Thymus (tissue), 11 donors: ENCODE measurements at regions not wholly inside any gene's neighbourhood (a gene's known extent, or its start where the extent isn't known, plus 50 kb on each side); places are given as distances from the start of the nearest gene placed in this dataset.

Source experiments
- DNase-seq, 9 donors: peaks; one replicate each; pipeline ENCODE4 v3.0.0-alpha.2; 2013; ENCODE audit warnings: low spot score in 9 of 9, low read depth in 6 of 9, missing footprints in 1 of 9
- H3K27ac ChIP-seq, 2 donors: one replicate each; pipeline ENCODE4 v1.5.1; 2013; ENCODE audit warnings: control low read depth in 1 of 2, low read depth in 1 of 2, low read length in 1 of 2, mild to moderate bottlenecking in 1 of 2, moderate library complexity in 1 of 2
- H3K27me3 ChIP-seq, 2 donors: one replicate each; pipeline ENCODE4 v1.5.1; 2013; ENCODE audit warnings: low read length in 1 of 2; ENCODE audit not compliant: control insufficient read depth in 2 of 2, insufficient read depth in 1 of 2
- H3K36me3 ChIP-seq, 2 donors: one replicate each; pipeline ENCODE4 v1.5.1; 2013; ENCODE audit warnings: low read length in 1 of 2, mild to moderate bottlenecking in 1 of 2, moderate library complexity in 1 of 2; ENCODE audit not compliant: control insufficient read depth in 2 of 2, insufficient read depth in 2 of 2
- H3K4me1 ChIP-seq, 2 donors: one replicate each; pipeline ENCODE4 v1.5.1; 2013; ENCODE audit warnings: low read length in 2 of 2; ENCODE audit not compliant: control insufficient read depth in 2 of 2, insufficient read depth in 2 of 2
- H3K4me3 ChIP-seq, 2 donors: one replicate each; pipeline ENCODE4 v1.5.1; 2013; ENCODE audit warnings: low read length in 2 of 2, control low read depth in 1 of 2, mild to moderate bottlenecking in 1 of 2
- H3K9me3 ChIP-seq, 2 donors: one replicate each; pipeline ENCODE4 v1.5.1; 2013; ENCODE audit warnings: low read length in 1 of 2, mild to moderate bottlenecking in 1 of 2; ENCODE audit not compliant: control insufficient read depth in 2 of 2, insufficient read depth in 1 of 2
- WGBS: extraction: QIAGEN DNeasy Blood & Tissue Kit; methylation state at CpG from one replicate; pipeline ENCODE4 v1.1.7; 2013; 5-methylcytosine and 5-hydroxymethylcytosine counted together
- donor health status: healthy.

DNA sequence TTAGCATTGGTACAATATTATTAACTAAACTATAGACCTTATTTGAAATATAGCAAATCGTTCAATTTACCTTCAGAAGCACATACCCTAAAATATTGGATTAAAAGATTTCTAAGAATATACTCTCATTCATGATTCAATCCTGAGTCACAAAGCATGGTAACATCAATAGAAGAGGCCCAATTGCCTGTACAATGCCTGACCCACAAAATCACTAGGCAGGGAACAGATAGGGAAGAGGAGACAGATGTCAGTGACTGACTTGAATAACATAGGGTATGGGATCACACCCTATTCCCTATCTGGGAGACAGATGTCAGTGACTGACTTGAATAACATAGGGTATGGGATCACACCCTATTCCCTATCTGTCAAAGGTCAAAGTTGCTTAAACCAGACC lies 611.6 kb upstream of the VRK2 start:
- WGBS = 96% methylated on average over 1 of the region's 1 CpG
- H3K9me3 ChIP-seq = no peaks in the 10 kb centered on the region
- H3K36me3 ChIP-seq = no peaks in the 10 kb centered on the region
- no peaks in the 10 kb centered on the region for H3K27me3 ChIP-seq
- H3K4me1 ChIP-seq = no peaks in the 10 kb centered on the region
- H3K27ac ChIP-seq = no peak overlapping the region
- DNase-seq = no peak
- H3K4me3 ChIP-seq = no peak overlapping the region

GRCh38 chr2:57437077-57437476 lies 609.5 kb upstream of the VRK2 start:
- H3K4me1 ChIP-seq = no peaks in the 10 kb centered on the region
- H3K36me3 ChIP-seq = no peaks in the 10 kb centered on the region
- 49% methylated on average over 1 of the region's 1 CpG for WGBS
- no peak overlapping the region for H3K4me3 ChIP-seq
- H3K27ac ChIP-seq = no peak overlapping the region
- DNase-seq = no peak
- no peaks in the 10 kb centered on the region for H3K27me3 ChIP-seq
- H3K9me3 ChIP-seq = no peaks in the 10 kb centered on the region

DNA sequence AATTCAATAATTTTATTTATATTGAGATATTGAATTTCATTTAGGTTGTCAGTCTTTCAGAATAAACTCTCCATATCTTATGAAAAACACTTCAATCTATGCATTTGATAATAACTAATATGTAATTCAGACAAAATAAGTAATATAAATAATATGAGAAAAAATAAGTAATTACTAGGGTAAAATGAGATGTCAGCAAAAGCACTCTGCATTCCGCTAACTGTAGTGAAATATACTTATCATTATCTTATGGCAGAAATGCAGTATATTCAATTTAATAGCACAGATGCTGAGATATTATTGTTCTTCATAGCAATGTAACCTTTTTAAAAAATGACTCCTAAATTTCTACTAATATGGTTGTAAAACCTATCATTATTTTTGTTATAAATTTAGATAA lies 606.2 kb upstream of the VRK2 start:
- Histone ChIP-seq H3K9me3 (no peaks in the 10 kb centered on the region), H3K27me3 (no peaks in the 10 kb centered on the region), H3K27ac (no peak overlapping the region), H3K4me3 (no peak overlapping the region), H3K4me1 (no peaks in the 10 kb centered on the region), H3K36me3 (no peaks in the 10 kb centered on the region)
- WGBS = 95% methylated on average over 1 of the region's 1 CpG
- no peak for DNase-seq

- Histone ChIP-seq H3K27ac (no peak overlapping the region), H3K9me3 (no peaks in the 10 kb centered on the region), H3K27me3 (no peaks in the 10 kb centered on the region), H3K4me1 (no peaks in the 10 kb centered on the region), H3K4me3 (no peak overlapping the region), H3K36me3 (no peaks in the 10 kb centered on the region)
- DNase-seq = no peak
- 93% methylated on average over 2 of the region's 2 CpGs for WGBS
Observed at GRCh38 chr2:57443086-57443485, 603.5 kb upstream of the VRK2 start.

GRCh38 chr2:57443973-57444521 lies 602.6 kb upstream of the VRK2 start:
- no peak overlapping the region for H3K4me3 ChIP-seq
- H3K36me3 ChIP-seq = no peaks in the 10 kb centered on the region
- H3K4me1 ChIP-seq = no peaks in the 10 kb centered on the region
- no peaks in the 10 kb centered on the region for H3K9me3 ChIP-seq
- WGBS = 88% methylated on average over 5 of the region's 5 CpGs
- no peaks in the 10 kb centered on the region for H3K27me3 ChIP-seq
- H3K27ac ChIP-seq = no peak overlapping the region
- DNase-seq = no peak

GRCh38 chr2:57444752-57445430 lies 601.7 kb upstream of the VRK2 start:
- 95% methylated on average over 5 of the region's 5 CpGs for WGBS

GRCh38 chr2:57448816-57449215 lies 597.8 kb upstream of the VRK2 start:
- H3K27me3 ChIP-seq = no peaks in the 10 kb centered on the region
- no peaks in the 10 kb centered on the region for H3K36me3 ChIP-seq
- DNase-seq = no peak
- no peak overlapping the region for H3K4me3 ChIP-seq
- H3K4me1 ChIP-seq = no peaks in the 10 kb centered on the region
- no peak overlapping the region for H3K27ac ChIP-seq
- no peaks in the 10 kb centered on the region for H3K9me3 ChIP-seq
- 89% methylated on average over 3 of the region's 3 CpGs for WGBS

More at GRCh38 chr2:57444752-57445430, 601.7 kb upstream of the VRK2 start:
- no peak overlapping the region for H3K4me3 ChIP-seq
- DNase-seq = no peak
- H3K4me1 ChIP-seq = no peaks in the 10 kb centered on the region
- no peaks in the 10 kb centered on the region for H3K27me3 ChIP-seq
- no peaks in the 10 kb centered on the region for H3K9me3 ChIP-seq
- H3K36me3 ChIP-seq = no peaks in the 10 kb centered on the region
- H3K27ac ChIP-seq = no peak overlapping the region

- H3K9me3 ChIP-seq = no peaks in the 10 kb centered on the region
- DNase-seq = no peak
- H3K27me3 ChIP-seq = no peaks in the 10 kb centered on the region
- H3K36me3 ChIP-seq = no peaks in the 10 kb centered on the region
- H3K4me3 ChIP-seq = no peak overlapping the region
- H3K27ac ChIP-seq = no peak overlapping the region
- H3K4me1 ChIP-seq = no peaks in the 10 kb centered on the region
Observed at GRCh38 chr2:57450170-57450569, 596.4 kb upstream of the VRK2 start.

GRCh38 chr2:57452634-57453033 lies 594.0 kb upstream of the VRK2 start:
- Histone ChIP-seq H3K27ac (no peak overlapping the region), H3K4me3 (no peak overlapping the region), H3K4me1 (no peaks in the 10 kb centered on the region), H3K27me3 (no peaks in the 10 kb centered on the region), H3K36me3 (no peaks in the 10 kb centered on the region), H3K9me3 (no peaks in the 10 kb centered on the region)
- 96% methylated on average over 4 of the region's 4 CpGs for WGBS
- no peak for DNase-seq
